Mesenchymal stem cell (in vitro differentiated cells and primary cell): ENCODE measurements at regions not wholly inside any gene's neighbourhood (a gene's known extent, or its start where the extent isn't known, plus 50 kb on each side); places are given as distances from the start of the nearest gene placed in this dataset.
"Not testable (repeated sequence)": the region's sequence is repeated elsewhere in the genome, so short reads cannot be mapped to it uniquely, and the experiment has no call there.

Experiments
- DNase-seq: peaks from one replicate; pipeline ENCODE4 v3.0.0-alpha.2; 2013
- H2AFZ ChIP-seq: one replicate; pipeline ENCODE4 v1.6.1; 2013; ENCODE audit warnings: low read depth, mild to moderate bottlenecking, control low read depth, inconsistent platforms, low read length, moderate library complexity
- H2AK5ac ChIP-seq: 2 replicates; pipeline ENCODE4 v1.6.1; 2013; ENCODE audit warnings: low read length, moderate library complexity, mild to moderate bottlenecking, inconsistent platforms; ENCODE audit not compliant: severe bottlenecking
- H2BK120ac ChIP-seq: one replicate; pipeline ENCODE4 v1.6.1; 2013; ENCODE audit warnings: low read depth, mild to moderate bottlenecking, inconsistent platforms, low read length, moderate library complexity
- H2BK12ac ChIP-seq, 2 experiments: one replicate each; pipeline ENCODE4 v1.6.1; 2013; ENCODE audit warnings: inconsistent platforms in 2 of 2, low read length in 2 of 2, mild to moderate bottlenecking in 2 of 2, moderate library complexity in 2 of 2, control low read depth in 1 of 2
- H2BK15ac ChIP-seq: one replicate; pipeline ENCODE4 v1.6.1; 2013; ENCODE audit warnings: mild to moderate bottlenecking, low read depth, inconsistent platforms; ENCODE audit not compliant: poor library complexity, severe bottlenecking
- H2BK5ac ChIP-seq: 2 replicates; pipeline ENCODE4 v1.6.1; 2013; ENCODE audit warnings: low read depth, mild to moderate bottlenecking, low read length, control low read depth, inconsistent platforms; ENCODE audit not compliant: poor library complexity, severe bottlenecking
- H3K14ac ChIP-seq, 2 experiments: one replicate each; pipeline ENCODE4 v1.6.1; 2013; ENCODE audit warnings: inconsistent platforms in 2 of 2, low read length in 2 of 2, control low read depth in 1 of 2, mild to moderate bottlenecking in 1 of 2, moderate library complexity in 1 of 2
- H3K18ac ChIP-seq, 2 experiments: one replicate each; pipeline ENCODE4 v1.6.1; 2013; ENCODE audit warnings: inconsistent platforms in 2 of 2, low read length in 2 of 2, control low read depth in 1 of 2, low read depth in 1 of 2, mild to moderate bottlenecking in 1 of 2
- H3K23ac ChIP-seq, 2 experiments: one replicate each; pipeline ENCODE4 v1.6.1; 2013; ENCODE audit warnings: inconsistent platforms in 2 of 2, low read length in 2 of 2, mild to moderate bottlenecking in 2 of 2, moderate library complexity in 2 of 2, control low read depth in 1 of 2
- H3K27ac ChIP-seq: 2 replicates; pipeline ENCODE4 v1.5.1; 2013; ENCODE audit warnings: mild to moderate bottlenecking, moderate library complexity, low read length, control low read depth, inconsistent platforms; ENCODE audit not compliant: poor library complexity, severe bottlenecking
- H3K27me3 ChIP-seq, 2 experiments: 2 replicates each; pipeline versions ENCODE4 v1.6.1 to v1.7.0; 2013; ENCODE audit warnings: low read length in 2 of 2, mild to moderate bottlenecking in 2 of 2, moderate library complexity in 2 of 2, control low read depth in 1 of 2, inconsistent platforms in 1 of 2; ENCODE audit not compliant: control insufficient read depth in 1 of 2, insufficient read depth in 1 of 2
- H3K36me3 ChIP-seq, 2 experiments: 2 replicates each; pipeline versions ENCODE4 v1.6.1 to v1.7.0; 2013; ENCODE audit warnings: low read length in 2 of 2, control low read depth in 1 of 2, inconsistent platforms in 1 of 2, low read depth in 1 of 2, mild to moderate bottlenecking in 1 of 2; ENCODE audit not compliant: insufficient read depth in 2 of 2, control insufficient read depth in 1 of 2
- H3K4ac ChIP-seq, 2 experiments: one replicate each; pipeline ENCODE4 v1.6.1; 2013; ENCODE audit warnings: inconsistent platforms in 2 of 2, low read length in 2 of 2, mild to moderate bottlenecking in 2 of 2, moderate library complexity in 2 of 2, control low read depth in 1 of 2, low read depth in 1 of 2
- H3K4me1 ChIP-seq: 2 replicates; pipeline ENCODE4 v1.6.1; 2013; ENCODE audit warnings: low read depth, low read length, control low read depth; ENCODE audit not compliant: control insufficient read depth, insufficient read depth
- H3K4me2 ChIP-seq: 2 replicates; pipeline ENCODE4 v1.6.1; 2013; ENCODE audit warnings: low read length, mild to moderate bottlenecking, inconsistent platforms; ENCODE audit not compliant: poor library complexity, severe bottlenecking
- H3K4me3 ChIP-seq, 2 experiments: 2 replicates each; pipeline versions ENCODE4 v1.5.1 to v1.7.0; 2013; ENCODE audit warnings: low read length in 2 of 2, mild to moderate bottlenecking in 2 of 2, control low read depth in 1 of 2, low read depth in 1 of 2; ENCODE audit not compliant: insufficient read depth in 1 of 2
- H3K79me1 ChIP-seq: replicated peaks from 2 replicates; pipeline ENCODE4 v1.6.1; 2013; ENCODE audit warnings: mild to moderate bottlenecking, control low read depth, low read length, inconsistent platforms; ENCODE audit not compliant: poor library complexity, severe bottlenecking
- H3K9ac ChIP-seq: 2 replicates; pipeline ENCODE4 v1.7.0; 2013; ENCODE audit warnings: mild to moderate bottlenecking, low read length, moderate library complexity
- H3K9me3 ChIP-seq: 2 replicates; pipeline ENCODE4 v1.7.0; 2013; ENCODE audit warnings: mild to moderate bottlenecking, low read length; ENCODE audit not compliant: control insufficient read depth
- H4K8ac ChIP-seq: one replicate; pipeline ENCODE4 v1.6.1; 2013; ENCODE audit warnings: inconsistent platforms, mild to moderate bottlenecking, low read length, moderate library complexity
- H4K91ac ChIP-seq: one replicate; pipeline ENCODE4 v1.6.1; 2013; ENCODE audit warnings: mild to moderate bottlenecking, low read length, inconsistent platforms
- WGBS: methylation state at CpG from one replicate; pipeline ENCODE4 v1.1.7; 2013; ENCODE audit warnings: mixed read lengths; 5-methylcytosine and 5-hydroxymethylcytosine counted together

DNA sequence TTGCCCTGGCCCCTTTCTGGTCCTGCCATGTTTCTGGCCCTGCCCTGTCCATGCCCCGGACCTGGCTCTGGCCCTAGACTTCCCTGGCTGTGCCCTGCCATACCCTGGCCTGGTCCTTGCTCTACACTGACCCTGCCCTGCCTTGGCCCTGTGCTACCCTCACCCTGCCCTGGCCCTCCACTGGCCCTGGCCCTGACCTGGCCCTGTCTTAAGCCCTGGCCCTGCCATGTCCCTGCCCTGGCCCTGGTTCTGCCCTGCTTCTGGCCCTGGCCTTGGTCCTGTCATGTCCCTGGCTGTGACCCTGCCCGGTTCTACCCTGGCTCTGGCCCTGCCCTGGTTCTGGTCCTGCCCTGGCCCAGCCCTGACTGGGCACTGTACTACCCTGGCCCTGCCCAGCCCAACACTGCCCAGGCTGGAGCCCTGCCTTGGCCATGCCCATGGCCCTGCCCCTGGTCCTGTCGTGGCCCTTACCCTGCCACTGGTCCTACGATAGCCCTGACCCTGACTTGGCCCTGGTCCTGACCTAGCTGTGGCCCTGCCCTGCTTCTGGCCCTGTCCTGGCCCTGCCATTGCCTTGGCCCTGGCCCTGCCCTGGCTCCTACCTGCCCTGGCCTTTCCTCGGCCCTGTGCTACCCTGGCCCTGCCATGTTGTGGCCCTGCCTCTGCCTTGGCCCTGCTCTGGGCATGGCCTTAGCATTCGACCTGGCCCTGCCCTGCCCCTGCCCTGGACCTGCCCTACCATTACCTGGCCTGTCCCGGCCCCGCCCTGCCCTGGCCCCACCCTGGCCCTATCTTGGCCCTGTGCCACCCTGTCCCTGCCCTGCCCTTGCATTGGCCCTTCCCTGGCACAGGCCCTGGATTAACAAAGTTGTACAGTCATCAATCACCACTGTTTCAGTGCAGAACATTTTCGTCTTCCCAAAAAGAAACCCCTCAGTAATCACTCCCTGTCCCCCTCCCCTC is 223.5 kb downstream of the LIPI start:
- H3K4me3 ChIP-seq, H4K91ac ChIP-seq, H2BK12ac ChIP-seq, H3K4me2 ChIP-seq, H3K14ac ChIP-seq, H3K27ac ChIP-seq, H2BK120ac ChIP-seq, DNase-seq, H2AK5ac ChIP-seq, H3K79me1 ChIP-seq, H4K8ac ChIP-seq, H3K4ac ChIP-seq, H3K9ac ChIP-seq, H3K4me1 ChIP-seq, H3K9me3 ChIP-seq, H3K27me3 ChIP-seq, H2BK15ac ChIP-seq, H3K18ac ChIP-seq, H3K23ac ChIP-seq, H3K36me3 ChIP-seq, H2AFZ ChIP-seq, H2BK5ac ChIP-seq: not testable (repeated sequence)
- WGBS = 63% methylated on average over 7 of the region's 9 CpGs

DNA sequence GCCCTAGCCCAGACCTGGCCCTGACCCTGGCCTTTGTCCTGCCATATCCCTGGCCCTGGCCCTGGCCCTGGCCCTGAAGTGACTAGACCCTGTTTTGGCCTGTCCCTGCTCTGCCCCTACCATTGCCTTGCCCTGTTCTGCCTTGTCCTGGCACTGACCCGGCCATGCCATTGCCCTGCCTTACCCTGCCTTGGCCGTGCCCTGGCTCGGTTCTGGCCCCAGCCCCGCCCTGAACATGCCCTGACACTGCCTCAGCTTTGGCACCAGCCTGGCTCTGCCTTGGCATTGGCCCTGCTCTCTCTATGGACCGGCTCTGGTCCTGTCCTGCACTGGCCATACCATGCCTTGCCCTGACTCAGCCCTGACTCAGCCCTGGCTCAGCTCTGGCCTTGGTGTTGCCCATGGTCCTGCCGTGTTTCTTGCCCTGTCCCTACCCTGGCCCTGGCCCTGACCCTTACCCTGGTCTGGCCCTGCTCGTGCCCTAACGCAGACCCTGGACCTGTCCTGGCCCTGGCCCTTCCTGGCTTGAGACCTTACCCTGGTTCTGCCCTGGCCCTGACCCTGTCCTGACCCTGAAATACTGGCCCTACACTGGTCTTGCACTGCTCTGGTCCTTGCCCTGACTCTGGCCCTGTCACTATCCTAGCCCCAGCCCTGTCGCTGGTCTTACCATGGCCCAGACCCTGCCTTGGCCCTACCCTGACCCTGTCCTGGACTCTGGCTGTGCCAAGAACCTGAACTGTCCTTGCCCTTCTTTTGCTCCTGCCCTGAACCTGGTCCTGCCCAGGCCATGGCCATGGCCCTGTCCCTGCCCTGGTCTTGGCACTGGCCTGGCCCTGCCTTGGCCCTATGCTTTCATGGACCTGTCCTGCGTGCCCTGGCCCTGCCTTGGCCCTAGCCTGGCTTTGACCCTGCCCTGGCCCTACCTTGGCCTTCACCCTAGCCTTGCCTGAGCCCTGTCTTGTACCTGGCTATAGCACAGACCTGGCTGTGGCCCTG is 224.6 kb downstream of the LIPI start:
- not testable (repeated sequence) for H3K27ac ChIP-seq, H4K8ac ChIP-seq, H2AFZ ChIP-seq, H3K4me2 ChIP-seq, H3K23ac ChIP-seq, H4K91ac ChIP-seq, H3K9ac ChIP-seq, H2BK120ac ChIP-seq, H3K4me3 ChIP-seq, H3K4me1 ChIP-seq, H3K4ac ChIP-seq, H2BK15ac ChIP-seq, H2AK5ac ChIP-seq, H3K9me3 ChIP-seq, H3K18ac ChIP-seq, H3K27me3 ChIP-seq, H3K79me1 ChIP-seq, H3K14ac ChIP-seq, H2BK5ac ChIP-seq, H2BK12ac ChIP-seq, H3K36me3 ChIP-seq, DNase-seq
- 73% methylated on average over 10 of the region's 10 CpGs for WGBS

DNA sequence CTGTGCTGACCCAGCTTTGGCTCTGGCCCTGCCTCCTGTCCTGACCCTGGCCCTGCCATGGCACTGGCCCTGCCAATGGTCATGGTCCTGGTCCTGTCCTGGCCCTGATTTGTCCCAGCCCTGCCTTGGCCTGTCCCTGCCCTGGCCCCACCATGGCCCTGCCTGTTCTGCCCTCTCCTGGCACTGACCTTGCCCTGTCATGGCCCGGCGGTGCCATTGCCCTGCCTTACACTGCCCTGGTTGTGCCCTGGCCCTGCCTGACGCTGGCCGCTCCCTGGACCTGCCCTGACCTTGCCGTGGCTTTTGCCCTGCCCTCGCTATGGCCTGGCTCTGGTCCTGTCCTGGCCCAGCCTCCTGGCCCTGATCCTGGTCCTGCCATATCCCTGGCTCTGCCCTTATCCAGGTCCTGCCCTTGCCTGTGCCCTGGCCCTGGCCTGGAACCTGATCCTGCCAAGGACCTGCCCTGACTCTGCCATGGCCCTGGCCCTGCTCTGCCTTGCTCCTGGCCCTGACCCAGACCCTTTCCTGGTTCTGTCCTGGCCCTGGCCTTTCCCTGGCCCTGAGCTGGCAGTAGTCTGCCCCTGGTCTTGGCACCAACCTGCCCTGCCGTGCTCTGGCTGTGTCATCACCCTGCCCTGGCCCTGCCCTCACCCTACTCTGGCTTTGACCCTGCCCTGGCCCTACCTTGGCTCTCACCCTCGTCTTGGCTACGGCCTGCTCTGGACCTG is 225.5 kb downstream of the LIPI start:
- not testable (repeated sequence) for H3K4me3 ChIP-seq, H4K8ac ChIP-seq, H3K4me2 ChIP-seq, H2BK12ac ChIP-seq, H3K9me3 ChIP-seq, H2BK5ac ChIP-seq, H3K4me1 ChIP-seq, H3K4ac ChIP-seq, H3K27me3 ChIP-seq, H2AFZ ChIP-seq, H4K91ac ChIP-seq, DNase-seq, H3K23ac ChIP-seq, H3K18ac ChIP-seq, H3K27ac ChIP-seq, H3K9ac ChIP-seq, H3K79me1 ChIP-seq, H2BK120ac ChIP-seq, H2AK5ac ChIP-seq, H3K14ac ChIP-seq, H2BK15ac ChIP-seq, H3K36me3 ChIP-seq
- WGBS = 74% methylated on average over 9 of the region's 9 CpGs
